GM04503 (cell line): ENCODE measurements at regions not wholly inside any gene's neighbourhood (a gene's known extent, or its start where the extent isn't known, plus 50 kb on each side); places are given as distances from the start of the nearest gene placed in this dataset.

Source experiments
- DNase-seq: peaks from one replicate; pipeline ENCODE4 v3.0.0-alpha.2; 2012; ENCODE audit warnings: low read depth

- no peak for DNase-seq
Measured at GRCh38 chr1:239792157-239792556, 299.5 kb upstream of the FMN2 start.

- no peak for DNase-seq
Measured at GRCh38 chr1:239795304-239795703, 296.4 kb upstream of the FMN2 start.

- no peak for DNase-seq
Measured at GRCh38 chr1:239799617-239800016, 292.1 kb upstream of the FMN2 start.

- no peak for DNase-seq
Measured at GRCh38 chr1:239800861-239801260, 290.8 kb upstream of the FMN2 start.

- no peak for DNase-seq
Measured at GRCh38 chr1:239802275-239802674, 289.4 kb upstream of the FMN2 start.

- no peak for DNase-seq
Measured at GRCh38 chr1:239803781-239804180, 287.9 kb upstream of the FMN2 start.

- DNase-seq, result no peak
Measured at GRCh38 chr1:239804266-239804665, 287.4 kb upstream of the FMN2 start.

- no peak for DNase-seq
Measured at GRCh38 chr1:239805042-239805441, 286.6 kb upstream of the FMN2 start.

- no peak for DNase-seq
Measured at GRCh38 chr1:239805851-239806772, 285.6 kb upstream of the FMN2 start.

GRCh38 chr1:239806897-239807296, 284.8 kb upstream of the FMN2 start:
- DNase-seq, result no peak

GRCh38 chr1:239807361-239807760, 284.3 kb upstream of the FMN2 start:
- no peak for DNase-seq

GRCh38 chr1:239810061-239810481, 281.6 kb upstream of the FMN2 start:
- DNase-seq, result peak; percentile 24

GRCh38 chr1:239811211-239811885, 280.3 kb upstream of the FMN2 start:
- no peak for DNase-seq

- no peak for DNase-seq
Measured at GRCh38 chr1:239812580-239812979, 279.1 kb upstream of the FMN2 start.

GRCh38 chr1:239814306-239814881, 277.3 kb upstream of the FMN2 start:
- DNase-seq, result peak; percentile 54

- no peak for DNase-seq
Measured at GRCh38 chr1:239815074-239815473, 276.6 kb upstream of the FMN2 start.

GRCh38 chr1:239816081-239816782, 275.5 kb upstream of the FMN2 start:
- DNase-seq, result peak; percentile 26

GRCh38 chr1:239817276-239817675, 274.4 kb upstream of the FMN2 start:
- no peak for DNase-seq

GRCh38 chr1:239817801-239818200, 273.9 kb upstream of the FMN2 start:
- DNase-seq, result no peak

GRCh38 chr1:239819096-239819495, 272.6 kb upstream of the FMN2 start:
- no peak for DNase-seq

GRCh38 chr1:239819756-239820250, 271.9 kb upstream of the FMN2 start:
- no peak for DNase-seq

GRCh38 chr1:239823852-239824251, 267.8 kb upstream of the FMN2 start:
- DNase-seq, result no peak
